ENCODE measurements at regions not wholly inside any gene's neighbourhood (a gene's known extent, or its start where the extent isn't known, plus 50 kb on each side); places are given as distances from the start of the nearest gene placed in this dataset.

- intact Hi-C loops (cut with DNase I): no loop called here
- no peak for DNase-seq
- WGBS, 2 donors: 96% methylated on average over 5 of the region's 5 CpGs
- Histone ChIP-seq H3K9me3 (no peaks in the 10 kb centered on the region), H3K4me3 (replicated peaks in 1 of 3) (no peak overlapping the region), H3K27ac (no peak overlapping the region), H3K4me1 (no peaks in the 10 kb centered on the region), H3K36me3 (no peaks in the 10 kb centered on the region), H3K27me3 (no peaks in the 10 kb centered on the region)
- TF ChIP-seq CTCF (IDR thresholded peaks at IDR 0.05): no peak
- no peak for TF ChIP-seq POLR2A (IDR thresholded peaks at IDR 0.05)
These were observed 641.7 kb upstream of the AGA start for GRCh38 chr4:178083968-178084367.

GRCh38 chr4:178086320-178086719, 644.1 kb upstream of the AGA start:
- intact Hi-C loops (cut with DNase I): no loop called here
- Histone ChIP-seq H3K36me3 (no peaks in the 10 kb centered on the region), H3K27ac (no peak overlapping the region), H3K27me3 (no peaks in the 10 kb centered on the region), H3K9me3 (no peaks in the 10 kb centered on the region), H3K4me3 (replicated peaks in 1 of 3) (no peak overlapping the region), H3K4me1 (no peaks in the 10 kb centered on the region)
- TF ChIP-seq CTCF (IDR thresholded peaks at IDR 0.05) (no peak), POLR2A (IDR thresholded peaks at IDR 0.05) (no peak)
- WGBS, 2 donors: 17 to 23% methylated on average over 2 of the region's 2 CpGs
- DNase-seq: no peak

- H3K4me1 ChIP-seq: no peaks in the 10 kb centered on the region
- intact Hi-C loops (cut with DNase I): no loop called here
- no peak for TF ChIP-seq POLR2A (IDR thresholded peaks at IDR 0.05)
- TF ChIP-seq CTCF (IDR thresholded peaks at IDR 0.05): no peak
- no peaks in the 10 kb centered on the region for H3K9me3 ChIP-seq
- WGBS, 2 donors: 88 to 92% methylated on average over 20 of the region's 20 CpGs
- no peak overlapping the region for H3K4me3 ChIP-seq (replicated peaks in 1 of 3)
- no peak overlapping the region for H3K27ac ChIP-seq
- H3K27me3 ChIP-seq: no peaks in the 10 kb centered on the region
- no peak for DNase-seq
- no peaks in the 10 kb centered on the region for H3K36me3 ChIP-seq
These were observed 648.6 kb upstream of the AGA start for GRCh38 chr4:178090640-178091411.

- Histone ChIP-seq H3K4me3 (replicated peaks in 1 of 3) (no peak overlapping the region), H3K27me3 (no peaks in the 10 kb centered on the region), H3K9me3 (no peaks in the 10 kb centered on the region), H3K36me3 (no peaks in the 10 kb centered on the region), H3K27ac (no peak overlapping the region), H3K4me1 (no peaks in the 10 kb centered on the region)
- no peak for DNase-seq
- intact Hi-C loops (cut with DNase I): no loop called here
- 85 to 95% methylated on average over 5 of the region's 5 CpGs for WGBS, 2 donors
- TF ChIP-seq CTCF (IDR thresholded peaks at IDR 0.05) (no peak), POLR2A (IDR thresholded peaks at IDR 0.05) (no peak)
These were observed 659.9 kb upstream of the AGA start for GRCh38 chr4:178102139-178102538.

- DNase-seq: no peak
- no peak overlapping the region for H3K27ac ChIP-seq
- no peaks in the 10 kb centered on the region for H3K9me3 ChIP-seq
- H3K36me3 ChIP-seq: no peaks in the 10 kb centered on the region
- 84 to 88% methylated on average over 2 of the region's 2 CpGs for WGBS, 2 donors
- intact Hi-C loops (cut with DNase I): no loop called here
- H3K4me3 ChIP-seq (replicated peaks in 1 of 3): no peak overlapping the region
- H3K4me1 ChIP-seq: no peaks in the 10 kb centered on the region
- no peaks in the 10 kb centered on the region for H3K27me3 ChIP-seq
- TF ChIP-seq POLR2A (IDR thresholded peaks at IDR 0.05) (no peak), CTCF (IDR thresholded peaks at IDR 0.05) (no peak)
These were observed 663.0 kb upstream of the AGA start for GRCh38 chr4:178105242-178105641.
